Prostate gland (tissue), 2 donors: ENCODE measurements at regions not wholly inside any gene's neighbourhood (a gene's known extent, or its start where the extent isn't known, plus 50 kb on each side); places are given as distances from the start of the nearest gene placed in this dataset.

Experiments used
- DNase-seq: peaks from one replicate; pipeline ENCODE4 v3.0.0-alpha.2; 2019; ENCODE audit warnings: low spot score
- H3K27ac ChIP-seq, 2 donors: fragments of 200-600 bp; sonication (generic); 2 replicates each; pipeline ENCODE4 v1.5.1; 2017 to 2019
- H3K27me3 ChIP-seq: fragments of 200-600 bp; sonication (generic); replicated peaks from 2 replicates; pipeline ENCODE4 v1.5.1; 2019; ENCODE audit not compliant: insufficient read depth
- H3K36me3 ChIP-seq, 2 donors: fragments of 200-600 bp; sonication (generic); 1 replicate in 1 of 2; 2 replicates in 1 of 2; pipeline versions ENCODE4 v1.5.1 to v1.8.1; 2017 to 2019
- H3K4me1 ChIP-seq: fragments of 200-600 bp; sonication (generic); replicated peaks from 2 replicates; pipeline ENCODE4 v1.5.1; 2019
- H3K4me3 ChIP-seq, 2 donors: fragments of 200-600 bp; sonication (generic); 2 replicates each; pipeline ENCODE4 v1.5.1; 2017 to 2019
- H3K9me3 ChIP-seq: fragments of 200-600 bp; sonication (generic); 2 replicates; pipeline ENCODE4 v1.5.1; 2017
- POLR2A ChIP-seq: fragments of 450-650 bp; IDR thresholded peaks from one replicate; pipeline ENCODE4 v1.6.1; 2016; ENCODE audit warnings: antibody characterized with exemption, mild to moderate bottlenecking
- POLR2AphosphoS5 ChIP-seq: sonication (generic); formaldehyde crosslinking; IDR thresholded peaks from one replicate; pipeline ENCODE4 v1.6.1; 2017; ENCODE audit warnings: antibody characterized with exemption
- WGBS: methylation state at CpG from one replicate; pipeline ENCODE4 v1.1.5; 2018; 5-methylcytosine and 5-hydroxymethylcytosine counted together
- intact Hi-C: fragments of 100-400 bp; cut with DNase I; formaldehyde crosslinking; loops from one replicate; pipeline ENCODE4 v1.14.2; 2022
- TF ChIP-seq, protein P1 (sequence below), 4 experiments: fragments of 200-600 bp in 2 of 4; fragments of 450-650 bp in 2 of 4; sonication (generic) in 2 of 4; IDR thresholded peaks; 1 replicate in 3 of 4; 2 replicates in 1 of 4; pipeline ENCODE4 v1.5.1; 2016 to 2019; ENCODE audit warnings: antibody characterized with exemption in 4 of 4, mild to moderate bottlenecking in 2 of 4, moderate library complexity in 2 of 4

DNA sequence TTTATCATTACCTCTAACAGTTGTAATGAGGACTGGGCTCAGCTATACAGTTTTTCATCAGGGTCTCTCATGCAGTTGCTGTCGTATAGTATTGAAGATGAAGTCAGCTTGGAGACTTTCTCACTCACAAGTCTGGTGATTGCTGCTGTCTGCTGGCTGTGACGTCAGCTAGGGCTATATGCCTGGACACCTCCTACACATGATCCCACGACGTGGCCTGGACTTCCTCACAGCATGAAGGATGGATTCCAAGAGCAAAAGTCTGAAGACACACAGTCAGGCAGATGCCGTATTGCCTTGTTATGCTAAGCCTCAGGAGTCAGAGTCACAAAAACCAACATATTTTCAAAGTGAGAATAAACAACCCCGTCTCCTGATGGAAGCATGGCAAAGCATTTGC, 193.3 kb downstream of the LURAP1L start:
- Histone ChIP-seq H3K4me1 (no peaks in the 10 kb centered on the region), H3K36me3 (no peaks in the 10 kb centered on the region), H3K27me3 (no peaks in the 10 kb centered on the region), H3K27ac (no peak overlapping the region), H3K9me3 (no peaks in the 10 kb centered on the region), H3K4me3 (no peak overlapping the region)
- WGBS: 86% methylated on average over 6 of the region's 6 CpGs
- TF ChIP-seq POLR2AphosphoS5 (no peak), POLR2A (no peak)
- TF ChIP-seq, protein P1, sequence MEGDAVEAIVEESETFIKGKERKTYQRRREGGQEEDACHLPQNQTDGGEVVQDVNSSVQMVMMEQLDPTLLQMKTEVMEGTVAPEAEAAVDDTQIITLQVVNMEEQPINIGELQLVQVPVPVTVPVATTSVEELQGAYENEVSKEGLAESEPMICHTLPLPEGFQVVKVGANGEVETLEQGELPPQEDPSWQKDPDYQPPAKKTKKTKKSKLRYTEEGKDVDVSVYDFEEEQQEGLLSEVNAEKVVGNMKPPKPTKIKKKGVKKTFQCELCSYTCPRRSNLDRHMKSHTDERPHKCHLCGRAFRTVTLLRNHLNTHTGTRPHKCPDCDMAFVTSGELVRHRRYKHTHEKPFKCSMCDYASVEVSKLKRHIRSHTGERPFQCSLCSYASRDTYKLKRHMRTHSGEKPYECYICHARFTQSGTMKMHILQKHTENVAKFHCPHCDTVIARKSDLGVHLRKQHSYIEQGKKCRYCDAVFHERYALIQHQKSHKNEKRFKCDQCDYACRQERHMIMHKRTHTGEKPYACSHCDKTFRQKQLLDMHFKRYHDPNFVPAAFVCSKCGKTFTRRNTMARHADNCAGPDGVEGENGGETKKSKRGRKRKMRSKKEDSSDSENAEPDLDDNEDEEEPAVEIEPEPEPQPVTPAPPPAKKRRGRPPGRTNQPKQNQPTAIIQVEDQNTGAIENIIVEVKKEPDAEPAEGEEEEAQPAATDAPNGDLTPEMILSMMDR (IDR thresholded peaks at IDR 0.05): no peak
- intact Hi-C loops: no loop called here
- DNase-seq: no peak

DNA sequence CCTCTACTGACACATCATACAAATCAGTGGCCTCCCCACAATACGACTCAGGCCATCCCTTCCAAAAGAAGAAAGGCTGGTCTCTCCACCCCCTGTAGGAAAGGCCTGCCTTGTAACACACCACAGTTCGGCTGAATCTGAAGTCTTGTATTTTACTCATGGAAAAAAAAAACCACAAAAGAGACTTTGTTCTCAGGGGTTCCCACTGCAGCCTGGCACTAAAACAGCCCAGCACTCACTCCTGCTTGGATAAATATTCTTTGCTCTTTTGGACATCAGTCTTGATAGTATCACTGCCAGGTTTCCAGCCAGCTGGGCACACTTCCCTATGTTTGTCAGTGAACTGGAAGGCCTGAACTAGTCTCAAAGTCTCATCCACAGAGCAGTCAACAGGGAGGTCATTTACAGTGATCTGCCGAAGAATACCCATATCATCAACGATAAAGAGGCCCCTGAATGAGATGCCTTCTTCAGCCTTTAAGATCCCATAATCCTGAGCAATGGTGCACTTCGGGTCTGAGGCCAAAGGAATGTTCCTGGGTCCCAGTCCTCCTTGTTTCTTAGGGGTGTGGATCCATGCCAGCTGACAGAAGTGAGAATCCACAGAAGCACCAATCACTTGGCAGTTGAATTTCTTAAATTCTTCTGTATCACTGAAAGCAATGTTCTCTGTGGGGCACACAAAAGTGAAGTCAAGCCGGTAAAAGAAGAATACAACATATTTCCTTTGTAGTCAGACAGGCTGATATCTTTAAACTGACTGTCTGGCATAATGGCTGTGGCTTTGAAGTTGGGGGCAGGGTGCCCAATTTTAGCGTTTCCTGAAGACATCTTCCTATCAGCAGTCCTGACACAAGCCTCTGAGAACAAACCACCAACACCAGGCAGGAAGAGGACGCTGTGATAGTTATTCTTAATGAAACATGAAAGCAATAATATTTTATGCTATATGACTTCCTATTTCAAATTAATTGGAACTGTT, 198.1 kb downstream of the LURAP1L start:
- Histone ChIP-seq H3K36me3 (no peaks in the 10 kb centered on the region), H3K27me3 (no peaks in the 10 kb centered on the region), H3K4me3 (no peak overlapping the region), H3K4me1 (no peaks in the 10 kb centered on the region), H3K27ac (peak overlapping the region in 1 of 2 donors; percentile 47), H3K9me3 (no peaks in the 10 kb centered on the region)
- TF ChIP-seq POLR2A (no peak), POLR2AphosphoS5 (peak; percentile 57)
- TF ChIP-seq, protein P1 (IDR thresholded peaks at IDR 0.05): no peak
- peak; percentile 69 for DNase-seq
- WGBS: 17% methylated on average over 8 of the region's 8 CpGs
- intact Hi-C loops: no loop called here

DNA sequence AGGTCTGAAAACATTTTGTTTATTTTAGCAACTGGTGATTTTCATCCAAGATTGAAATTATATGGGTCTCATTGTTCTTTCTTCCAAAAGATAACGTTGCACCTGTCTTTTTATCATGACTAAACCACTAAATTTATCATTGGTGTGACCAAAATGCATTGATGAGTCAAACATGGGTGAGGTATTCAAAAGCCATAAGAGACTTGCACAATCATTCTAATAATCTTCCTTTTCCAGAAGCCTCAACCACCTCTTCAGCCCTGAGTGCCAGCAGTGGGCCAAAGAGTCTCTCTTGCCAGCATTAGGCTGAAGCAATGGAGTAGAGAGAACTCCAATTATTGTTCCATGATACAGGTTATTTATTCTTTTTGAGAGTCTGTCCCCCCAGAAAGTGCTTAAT, 198.9 kb downstream of the LURAP1L start:
- TF ChIP-seq POLR2A (no peak), POLR2AphosphoS5 (no peak)
- TF ChIP-seq, protein P1 (IDR thresholded peaks at IDR 0.05): no peak
- H3K4me1 ChIP-seq: no peaks in the 10 kb centered on the region
- H3K36me3 ChIP-seq: no peaks in the 10 kb centered on the region
- DNase-seq: no peak
- WGBS: 20% methylated on average over 1 of the region's 1 CpG
- no peaks in the 10 kb centered on the region for H3K9me3 ChIP-seq
- H3K27me3 ChIP-seq: no peaks in the 10 kb centered on the region
- intact Hi-C loops: no loop called here
- no peak overlapping the region for H3K4me3 ChIP-seq
- H3K27ac ChIP-seq: no peak overlapping the region

DNA sequence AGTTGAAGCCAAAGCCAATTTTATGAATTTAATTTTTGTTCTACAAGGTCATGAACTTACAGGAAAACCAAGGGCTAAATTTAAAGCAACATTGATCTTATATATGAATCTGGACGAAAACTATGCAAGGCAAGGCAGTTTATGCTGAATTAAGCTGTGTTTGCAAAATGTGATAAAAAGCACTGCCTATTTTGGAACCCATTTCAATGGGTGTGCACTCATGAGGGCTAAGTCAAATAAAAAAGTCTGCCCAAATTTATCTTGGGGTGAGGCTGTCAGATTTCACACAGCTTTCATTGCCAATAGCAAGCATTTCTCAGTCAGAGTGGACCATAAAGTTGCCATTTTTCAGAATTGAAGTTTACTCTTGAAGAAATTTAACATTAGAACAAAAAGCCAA, 199.9 kb downstream of the LURAP1L start:
- DNase-seq: no peak
- intact Hi-C loops: no loop called here
- Histone ChIP-seq H3K9me3 (no peaks in the 10 kb centered on the region), H3K4me3 (no peak overlapping the region), H3K4me1 (no peaks in the 10 kb centered on the region), H3K27ac (no peak overlapping the region), H3K36me3 (no peaks in the 10 kb centered on the region), H3K27me3 (no peaks in the 10 kb centered on the region)
- 61% methylated on average over 1 of the region's 1 CpG for WGBS
- TF ChIP-seq POLR2A: no peak
- TF ChIP-seq, protein P1 (IDR thresholded peaks at IDR 0.05): no peak
- TF ChIP-seq POLR2AphosphoS5: no peak

DNA sequence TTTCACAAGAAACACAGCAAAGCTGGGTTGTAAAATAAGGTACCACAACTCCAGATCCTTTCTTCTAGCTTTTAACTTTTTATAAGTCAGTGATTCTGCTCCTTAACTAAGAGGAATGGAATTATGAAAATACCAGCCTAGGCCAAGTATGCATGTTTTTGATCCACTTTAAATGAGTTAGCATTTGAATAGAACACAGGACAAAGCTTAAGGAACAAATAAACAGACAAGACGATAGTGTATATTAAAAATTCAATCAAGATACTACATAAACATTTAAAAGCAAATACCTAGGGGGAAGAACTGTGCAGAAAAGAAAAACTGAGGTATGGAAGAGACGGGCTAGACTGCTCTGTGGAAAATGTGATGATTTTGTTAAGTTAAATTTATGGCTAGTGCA, 200.7 kb downstream of the LURAP1L start:
- no peaks in the 10 kb centered on the region for H3K36me3 ChIP-seq
- no peak overlapping the region for H3K4me3 ChIP-seq
- no peak for DNase-seq
- TF ChIP-seq POLR2A (no peak), POLR2AphosphoS5 (no peak)
- TF ChIP-seq, protein P1 (IDR thresholded peaks at IDR 0.05): no peak
- no peaks in the 10 kb centered on the region for H3K9me3 ChIP-seq
- H3K27ac ChIP-seq: no peak overlapping the region
- no peaks in the 10 kb centered on the region for H3K4me1 ChIP-seq
- WGBS: 40% methylated on average over 2 of the region's 2 CpGs
- no peaks in the 10 kb centered on the region for H3K27me3 ChIP-seq
- intact Hi-C loops: no loop called here
